SU-DHL-6 (cell line): ENCODE measurements at regions not wholly inside any gene's neighbourhood (a gene's known extent, or its start where the extent isn't known, plus 50 kb on each side); places are given as distances from the start of the nearest gene placed in this dataset.

ENCODE experiments used
- EZH2phosphoT487 ChIP-seq: fragments of 200-600 bp; sonication (generic), shearing (Covaris generic); conservative IDR thresholded peaks from 2 replicates; pipeline ENCODE4 v1.6.1; 2018; ENCODE audit warnings: mild to moderate bottlenecking, antibody characterized with exemption, low read length, moderate library complexity, mixed read lengths
- TF ChIP-seq, protein P1 (sequence below): fragments of 200-600 bp; sonication (generic); IDR thresholded peaks from one replicate; pipeline ENCODE4 v1.5.1; 2017; ENCODE audit warnings: antibody characterized with exemption, mild to moderate bottlenecking, low read length, moderate library complexity; ENCODE audit not compliant: insufficient read depth, poor library complexity, severe bottlenecking

DNA sequence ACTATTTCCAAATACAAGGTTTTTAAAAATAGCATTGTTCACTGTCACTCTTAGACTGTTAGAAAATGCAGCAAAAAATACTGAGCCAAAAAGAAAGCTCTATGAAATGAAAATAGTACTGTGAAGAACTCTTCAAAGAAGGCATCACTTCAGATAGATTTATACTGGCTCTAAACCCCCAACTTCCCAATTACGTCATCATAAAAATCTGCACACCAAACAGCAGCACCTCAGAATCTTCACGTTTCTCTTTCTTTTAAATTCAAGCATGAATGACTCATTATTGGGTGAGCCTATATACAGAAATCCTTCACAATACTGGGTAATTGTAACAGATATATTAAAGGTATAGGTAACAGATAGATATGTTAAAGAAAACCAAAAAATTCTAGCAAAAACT lies 208.4 kb upstream of the HTR1E start:
- TF ChIP-seq, protein P1, sequence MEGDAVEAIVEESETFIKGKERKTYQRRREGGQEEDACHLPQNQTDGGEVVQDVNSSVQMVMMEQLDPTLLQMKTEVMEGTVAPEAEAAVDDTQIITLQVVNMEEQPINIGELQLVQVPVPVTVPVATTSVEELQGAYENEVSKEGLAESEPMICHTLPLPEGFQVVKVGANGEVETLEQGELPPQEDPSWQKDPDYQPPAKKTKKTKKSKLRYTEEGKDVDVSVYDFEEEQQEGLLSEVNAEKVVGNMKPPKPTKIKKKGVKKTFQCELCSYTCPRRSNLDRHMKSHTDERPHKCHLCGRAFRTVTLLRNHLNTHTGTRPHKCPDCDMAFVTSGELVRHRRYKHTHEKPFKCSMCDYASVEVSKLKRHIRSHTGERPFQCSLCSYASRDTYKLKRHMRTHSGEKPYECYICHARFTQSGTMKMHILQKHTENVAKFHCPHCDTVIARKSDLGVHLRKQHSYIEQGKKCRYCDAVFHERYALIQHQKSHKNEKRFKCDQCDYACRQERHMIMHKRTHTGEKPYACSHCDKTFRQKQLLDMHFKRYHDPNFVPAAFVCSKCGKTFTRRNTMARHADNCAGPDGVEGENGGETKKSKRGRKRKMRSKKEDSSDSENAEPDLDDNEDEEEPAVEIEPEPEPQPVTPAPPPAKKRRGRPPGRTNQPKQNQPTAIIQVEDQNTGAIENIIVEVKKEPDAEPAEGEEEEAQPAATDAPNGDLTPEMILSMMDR, result no peak
- TF ChIP-seq EZH2phosphoT487, result no peak
